Body of pancreas (tissue), 4 donors: ENCODE measurements at regions not wholly inside any gene's neighbourhood (a gene's known extent, or its start where the extent isn't known, plus 50 kb on each side); places are given as distances from the start of the nearest gene placed in this dataset.

ENCODE experiments used
- POLR2A ChIP-seq, 3 donors: fragments of 450-650 bp; IDR thresholded peaks; one replicate each; pipeline ENCODE4 v1.6.1; 2016; ENCODE audit warnings: antibody characterized with exemption in 3 of 3, mild to moderate bottlenecking in 2 of 3
- TF ChIP-seq, protein P1 (sequence below), 7 experiments: fragments of 450-650 bp in 4 of 7; fragments of 200-600 bp in 3 of 7; sonication (generic) in 3 of 7; IDR thresholded peaks; one replicate each; pipeline ENCODE4 v1.5.1; 2016 to 2019; ENCODE audit warnings: antibody characterized with exemption in 7 of 7

DNA sequence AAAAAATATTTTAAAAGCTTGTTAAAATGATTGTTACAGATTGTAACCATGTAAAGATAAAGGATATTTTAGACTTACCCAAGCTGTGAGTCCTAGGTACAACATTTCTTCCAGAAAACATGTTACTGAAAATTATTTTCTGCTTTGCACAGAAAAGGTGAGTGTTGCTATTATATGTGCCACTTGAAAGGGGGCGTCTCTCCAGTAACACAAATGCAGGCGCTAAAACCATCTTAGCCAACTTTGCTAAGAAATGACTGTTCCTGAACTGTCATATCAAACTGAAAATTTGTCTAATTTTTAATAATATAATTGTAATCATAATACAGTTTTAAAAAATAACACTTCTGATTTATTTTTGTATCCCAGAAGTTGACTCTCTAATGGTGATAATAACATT, 75.6 kb upstream of the KRAS start:
- TF ChIP-seq POLR2A (IDR thresholded peaks at IDR 0.05), result no peak
- TF ChIP-seq, protein P1, sequence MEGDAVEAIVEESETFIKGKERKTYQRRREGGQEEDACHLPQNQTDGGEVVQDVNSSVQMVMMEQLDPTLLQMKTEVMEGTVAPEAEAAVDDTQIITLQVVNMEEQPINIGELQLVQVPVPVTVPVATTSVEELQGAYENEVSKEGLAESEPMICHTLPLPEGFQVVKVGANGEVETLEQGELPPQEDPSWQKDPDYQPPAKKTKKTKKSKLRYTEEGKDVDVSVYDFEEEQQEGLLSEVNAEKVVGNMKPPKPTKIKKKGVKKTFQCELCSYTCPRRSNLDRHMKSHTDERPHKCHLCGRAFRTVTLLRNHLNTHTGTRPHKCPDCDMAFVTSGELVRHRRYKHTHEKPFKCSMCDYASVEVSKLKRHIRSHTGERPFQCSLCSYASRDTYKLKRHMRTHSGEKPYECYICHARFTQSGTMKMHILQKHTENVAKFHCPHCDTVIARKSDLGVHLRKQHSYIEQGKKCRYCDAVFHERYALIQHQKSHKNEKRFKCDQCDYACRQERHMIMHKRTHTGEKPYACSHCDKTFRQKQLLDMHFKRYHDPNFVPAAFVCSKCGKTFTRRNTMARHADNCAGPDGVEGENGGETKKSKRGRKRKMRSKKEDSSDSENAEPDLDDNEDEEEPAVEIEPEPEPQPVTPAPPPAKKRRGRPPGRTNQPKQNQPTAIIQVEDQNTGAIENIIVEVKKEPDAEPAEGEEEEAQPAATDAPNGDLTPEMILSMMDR (IDR thresholded peaks at IDR 0.05), result no peak
